H9 (cell line): ENCODE measurements at regions not wholly inside any gene's neighbourhood (a gene's known extent, or its start where the extent isn't known, plus 50 kb on each side); places are given as distances from the start of the nearest gene placed in this dataset.

Source experiments
- DNase-seq: peaks from one replicate; pipeline ENCODE4 v3.0.0-alpha.2; 2017
- H2AFZ ChIP-seq: one replicate; pipeline ENCODE4 v1.6.1; 2013; ENCODE audit warnings: mild to moderate bottlenecking, low read length, control low read depth, moderate library complexity
- H2AK5ac ChIP-seq: 2 replicates; pipeline ENCODE4 v1.6.1; 2013; ENCODE audit warnings: low read length, control low read depth, mixed read lengths; ENCODE audit not compliant: insufficient read length
- H2BK120ac ChIP-seq: one replicate; pipeline ENCODE4 v1.6.1; 2013; ENCODE audit warnings: low read depth, mild to moderate bottlenecking, low read length, control low read depth, inconsistent platforms; ENCODE audit not compliant: poor library complexity, severe bottlenecking
- H2BK12ac ChIP-seq: 2 replicates; pipeline ENCODE4 v1.6.1; 2013; ENCODE audit warnings: low read length, control low read depth, mixed read lengths, low read depth; ENCODE audit not compliant: insufficient read length
- H2BK15ac ChIP-seq: 2 replicates; pipeline ENCODE4 v1.6.1; 2013; ENCODE audit warnings: low read depth, low read length, control low read depth
- H2BK20ac ChIP-seq: one replicate; pipeline ENCODE4 v1.6.1; 2013; ENCODE audit warnings: low read depth, mild to moderate bottlenecking, low read length, control low read depth, inconsistent platforms; ENCODE audit not compliant: poor library complexity, severe bottlenecking
- H2BK5ac ChIP-seq: 2 replicates; pipeline ENCODE4 v1.6.1; 2013; ENCODE audit warnings: low read length, control low read depth, mixed read lengths; ENCODE audit not compliant: insufficient read length
- H3K14ac ChIP-seq: 2 replicates; pipeline ENCODE4 v1.6.1; 2013; ENCODE audit warnings: low read length, control low read depth; ENCODE audit not compliant: insufficient read depth
- H3K18ac ChIP-seq: 2 replicates; pipeline ENCODE4 v1.6.1; 2013; ENCODE audit warnings: low read depth, mild to moderate bottlenecking, mixed read lengths, low read length, control low read depth; ENCODE audit not compliant: insufficient read length
- H3K23ac ChIP-seq: 2 replicates; pipeline ENCODE4 v1.6.1; 2013; ENCODE audit warnings: low read length, control low read depth, mixed read lengths, low read depth; ENCODE audit not compliant: insufficient read length
- H3K23me2 ChIP-seq: 2 replicates; pipeline ENCODE4 v1.6.1; 2013; ENCODE audit warnings: low read depth, mild to moderate bottlenecking, mixed read lengths, low read length, control low read depth; ENCODE audit not compliant: insufficient read length, poor library complexity, severe bottlenecking
- H3K27ac ChIP-seq: 2 replicates; pipeline ENCODE4 v1.5.1; 2013; ENCODE audit warnings: low read length, control low read depth, mixed read lengths, low read depth; ENCODE audit not compliant: insufficient read length
- H3K27me3 ChIP-seq: 2 replicates; pipeline ENCODE4 v1.6.1; 2013; ENCODE audit warnings: low read length, control low read depth, inconsistent platforms; ENCODE audit not compliant: insufficient read depth
- H3K4ac ChIP-seq: 2 replicates; pipeline ENCODE4 v1.6.1; 2013; ENCODE audit warnings: low read depth, mild to moderate bottlenecking, control low read depth, inconsistent platforms, low read length, moderate library complexity
- H3K4me1 ChIP-seq: 2 replicates; pipeline ENCODE4 v1.6.1; 2013; ENCODE audit warnings: low read length, control low read depth, inconsistent platforms; ENCODE audit not compliant: insufficient read depth
- H3K4me2 ChIP-seq: 2 replicates; pipeline ENCODE4 v1.6.1; 2013; ENCODE audit warnings: low read length, control low read depth, mixed read lengths; ENCODE audit not compliant: insufficient read length, insufficient read depth
- H3K56ac ChIP-seq: 2 replicates; pipeline ENCODE4 v1.6.1; 2013; ENCODE audit warnings: low read depth, mild to moderate bottlenecking, mixed read lengths, low read length, control low read depth; ENCODE audit not compliant: insufficient read length
- H3K79me1 ChIP-seq: 2 replicates; pipeline ENCODE4 v1.6.1; 2013; ENCODE audit warnings: low read depth, mild to moderate bottlenecking, moderate library complexity, low read length, control low read depth, inconsistent platforms; ENCODE audit not compliant: insufficient read depth, poor library complexity, severe bottlenecking
- H3K79me2 ChIP-seq: 2 replicates; pipeline ENCODE4 v1.6.1; 2013; ENCODE audit warnings: low read length, control low read depth, inconsistent platforms; ENCODE audit not compliant: insufficient read depth
- H3K9ac ChIP-seq: 2 replicates; pipeline ENCODE4 v1.6.1; 2013; ENCODE audit warnings: low read length, control low read depth, mixed read lengths; ENCODE audit not compliant: insufficient read length; ENCODE audit errors: extremely low read depth
- H3K9me3 ChIP-seq: one replicate; pipeline ENCODE4 v1.6.1; 2013; ENCODE audit warnings: low read depth, low read length, inconsistent platforms; ENCODE audit not compliant: control insufficient read depth
- H3T11ph ChIP-seq: one replicate; pipeline ENCODE4 v1.6.1; 2013; ENCODE audit warnings: mild to moderate bottlenecking, low read length, control low read depth, inconsistent platforms
- H4K20me1 ChIP-seq: one replicate; pipeline ENCODE4 v1.6.1; 2013; ENCODE audit not compliant: control insufficient read depth, insufficient read length, insufficient read depth
- H4K5ac ChIP-seq: 2 replicates; pipeline ENCODE4 v1.6.1; 2013; ENCODE audit warnings: low read depth, mild to moderate bottlenecking, mixed read lengths, low read length, control low read depth; ENCODE audit not compliant: insufficient read length
- H4K8ac ChIP-seq: replicated peaks from 2 replicates; pipeline ENCODE4 v1.6.1; 2013; ENCODE audit warnings: low read length, control low read depth, mixed read lengths, low read depth; ENCODE audit not compliant: insufficient read length
- H4K91ac ChIP-seq: 2 replicates; pipeline ENCODE4 v1.6.1; 2013; ENCODE audit warnings: low read depth, mild to moderate bottlenecking, moderate library complexity, mixed read lengths, low read length, control low read depth; ENCODE audit not compliant: insufficient read length
- H3K27ac Mint-ChIP-seq, 3 experiments: 2 replicates in 2 of 3; 3 replicates in 1 of 3; pipeline ENCODE4 v1.8.0; 2020 to 2021; ENCODE audit warnings: mixed read lengths in 3 of 3, mild to moderate bottlenecking in 1 of 3, moderate library complexity in 1 of 3
- H3K27me3 Mint-ChIP-seq: 2 replicates; pipeline ENCODE4 v1.8.0; 2021; ENCODE audit warnings: low read depth, mild to moderate bottlenecking, moderate library complexity, mixed read lengths
- H3K36me3 Mint-ChIP-seq, 3 experiments: 2 replicates in 2 of 3; 3 replicates in 1 of 3; pipeline ENCODE4 v1.8.0; 2020 to 2021; ENCODE audit warnings: low read depth in 3 of 3, mixed read lengths in 3 of 3; ENCODE audit not compliant: insufficient read depth in 1 of 3
- H3K4me1 Mint-ChIP-seq, 2 experiments: 2 replicates each; pipeline ENCODE4 v1.8.0; 2020; ENCODE audit warnings: mixed read lengths in 2 of 2
- H3K4me3 Mint-ChIP-seq, 2 experiments: 2 replicates in 1 of 2; 3 replicates in 1 of 2; pipeline ENCODE4 v1.8.0; 2020 to 2021; ENCODE audit warnings: mild to moderate bottlenecking in 2 of 2, mixed read lengths in 2 of 2, moderate library complexity in 1 of 2
- H3K9me3 Mint-ChIP-seq, 2 experiments: 2 replicates in 1 of 2; 3 replicates in 1 of 2; pipeline ENCODE4 v1.8.0; 2020; ENCODE audit warnings: mild to moderate bottlenecking in 2 of 2, mixed read lengths in 2 of 2, moderate library complexity in 1 of 2
- WGBS: extraction: QIAGEN DNeasy Blood & Tissue Kit; methylation state at CpG from one replicate; pipeline ENCODE4 v1.1.7; 2013; ENCODE audit warnings: missing lambda C conversion rate, low lambda C conversion rate, mixed read lengths; ENCODE audit not compliant: insufficient read length; ENCODE audit errors: extremely low coverage; 5-methylcytosine and 5-hydroxymethylcytosine counted together
- TF ChIP-seq, protein P1 (sequence below): fragments of 200-600 bp; sonication (generic); conservative IDR thresholded peaks from 3 replicates; pipeline ENCODE4 v1.8.0; 2021; ENCODE audit warnings: antibody characterized with exemption, mild to moderate bottlenecking

- Mint-ChIP-seq H3K4me3 (no peak overlapping the region), H3K27ac (peak overlapping the region in 1 of 3 experiments; percentile 69; a peak in 1 of 7 replicates), H3K4me1 (peaks cover 16 to 20% of the 10 kb centered on the region in 2 experiments), H3K9me3 (no peaks in the 10 kb centered on the region), H3K27me3 (no peaks in the 10 kb centered on the region; the same call in 1 of the 2 replicates), H3K36me3 (no peaks in the 10 kb centered on the region)
- Histone ChIP-seq H2BK15ac (no peak overlapping the region), H2BK120ac (no peak overlapping the region), H2BK5ac (no peak overlapping the region), H3K27me3 (no peaks in the 10 kb centered on the region), H3K4me1 (0 out of 2 replicates have a peak, but pooled peaks cover 2% of the 10 kb centered on the region), H4K20me1 (peaks cover 3% of the 10 kb centered on the region), H4K8ac (no peak overlapping the region), H3K23me2 (no peaks in the 10 kb centered on the region), H3K14ac (no peak overlapping the region), H3T11ph (no peak overlapping the region), H3K79me1 (no peaks in the 10 kb centered on the region), H2BK12ac (no peak overlapping the region), H3K79me2 (no peaks in the 10 kb centered on the region), H3K9me3 (no peaks in the 10 kb centered on the region), H3K4me2 (no peak overlapping the region), H2BK20ac (no peak overlapping the region), H3K56ac (no peak overlapping the region), H4K5ac (no peak overlapping the region), H2AK5ac (no peak overlapping the region), H2AFZ (no peak overlapping the region), H4K91ac (no peak overlapping the region), H3K27ac (no peak overlapping the region), H3K4ac (no peak overlapping the region), H3K9ac (no peak overlapping the region), H3K23ac (no peak overlapping the region), H3K18ac (no peak overlapping the region)
- TF ChIP-seq, protein P1, sequence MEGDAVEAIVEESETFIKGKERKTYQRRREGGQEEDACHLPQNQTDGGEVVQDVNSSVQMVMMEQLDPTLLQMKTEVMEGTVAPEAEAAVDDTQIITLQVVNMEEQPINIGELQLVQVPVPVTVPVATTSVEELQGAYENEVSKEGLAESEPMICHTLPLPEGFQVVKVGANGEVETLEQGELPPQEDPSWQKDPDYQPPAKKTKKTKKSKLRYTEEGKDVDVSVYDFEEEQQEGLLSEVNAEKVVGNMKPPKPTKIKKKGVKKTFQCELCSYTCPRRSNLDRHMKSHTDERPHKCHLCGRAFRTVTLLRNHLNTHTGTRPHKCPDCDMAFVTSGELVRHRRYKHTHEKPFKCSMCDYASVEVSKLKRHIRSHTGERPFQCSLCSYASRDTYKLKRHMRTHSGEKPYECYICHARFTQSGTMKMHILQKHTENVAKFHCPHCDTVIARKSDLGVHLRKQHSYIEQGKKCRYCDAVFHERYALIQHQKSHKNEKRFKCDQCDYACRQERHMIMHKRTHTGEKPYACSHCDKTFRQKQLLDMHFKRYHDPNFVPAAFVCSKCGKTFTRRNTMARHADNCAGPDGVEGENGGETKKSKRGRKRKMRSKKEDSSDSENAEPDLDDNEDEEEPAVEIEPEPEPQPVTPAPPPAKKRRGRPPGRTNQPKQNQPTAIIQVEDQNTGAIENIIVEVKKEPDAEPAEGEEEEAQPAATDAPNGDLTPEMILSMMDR, result no peak
- DNase-seq, result no peak
- WGBS, result no CpG with 5 or more reads among the region's 8 CpGs
Measured at GRCh38 chr15:38130205-38130567, 122.5 kb upstream of the SPRED1 start.
